ENCODE measurements at regions not wholly inside any gene's neighbourhood (a gene's known extent, or its start where the extent isn't known, plus 50 kb on each side); places are given as distances from the start of the nearest gene placed in this dataset.

DNA sequence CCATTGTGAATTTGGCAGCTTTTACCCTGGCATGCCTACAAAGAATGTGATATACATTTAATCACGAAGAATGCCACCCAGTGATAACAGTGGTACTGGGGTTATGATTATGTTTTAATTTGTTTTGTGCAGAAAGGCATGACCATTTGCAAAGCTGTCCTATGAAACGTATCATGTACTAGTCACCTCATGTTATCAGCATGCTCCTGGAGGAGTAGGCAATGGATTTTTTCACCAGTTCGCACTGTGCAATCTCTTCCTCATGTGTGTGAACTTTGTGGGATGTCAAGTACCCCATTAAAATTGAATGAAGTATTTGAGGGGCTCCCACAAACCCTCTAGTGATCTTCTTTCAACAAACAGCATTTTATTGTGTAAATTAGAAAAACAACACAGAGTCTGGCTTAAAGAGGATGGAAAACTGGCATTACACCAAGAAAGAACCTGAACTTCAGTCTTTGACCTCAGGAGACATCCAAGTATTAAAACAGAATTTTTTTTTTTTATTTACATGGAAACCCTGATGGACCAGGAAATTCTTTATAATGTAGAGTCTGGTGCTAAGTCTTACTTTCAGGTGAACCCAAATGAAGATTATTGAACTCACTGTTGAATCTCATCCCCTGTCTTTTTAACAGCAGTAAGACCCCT is 200.6 kb upstream of the PGRMC2 start:
- Histone ChIP-seq H3K27ac (replicated peaks) (no peak overlapping the region), H3K27me3 (ENCODE audit: insufficient read depth, poor library complexity, severe bottlenecking) (no peaks in the 10 kb centered on the region), H3K4me3 (replicated peaks; ENCODE audit: insufficient read depth, low read length) (no peak overlapping the region)
- TF ChIP-seq, protein P1, sequence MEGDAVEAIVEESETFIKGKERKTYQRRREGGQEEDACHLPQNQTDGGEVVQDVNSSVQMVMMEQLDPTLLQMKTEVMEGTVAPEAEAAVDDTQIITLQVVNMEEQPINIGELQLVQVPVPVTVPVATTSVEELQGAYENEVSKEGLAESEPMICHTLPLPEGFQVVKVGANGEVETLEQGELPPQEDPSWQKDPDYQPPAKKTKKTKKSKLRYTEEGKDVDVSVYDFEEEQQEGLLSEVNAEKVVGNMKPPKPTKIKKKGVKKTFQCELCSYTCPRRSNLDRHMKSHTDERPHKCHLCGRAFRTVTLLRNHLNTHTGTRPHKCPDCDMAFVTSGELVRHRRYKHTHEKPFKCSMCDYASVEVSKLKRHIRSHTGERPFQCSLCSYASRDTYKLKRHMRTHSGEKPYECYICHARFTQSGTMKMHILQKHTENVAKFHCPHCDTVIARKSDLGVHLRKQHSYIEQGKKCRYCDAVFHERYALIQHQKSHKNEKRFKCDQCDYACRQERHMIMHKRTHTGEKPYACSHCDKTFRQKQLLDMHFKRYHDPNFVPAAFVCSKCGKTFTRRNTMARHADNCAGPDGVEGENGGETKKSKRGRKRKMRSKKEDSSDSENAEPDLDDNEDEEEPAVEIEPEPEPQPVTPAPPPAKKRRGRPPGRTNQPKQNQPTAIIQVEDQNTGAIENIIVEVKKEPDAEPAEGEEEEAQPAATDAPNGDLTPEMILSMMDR (IDR thresholded peaks at IDR 0.05; ENCODE audit: insufficient read depth, low read length), result no peak
- TF ChIP-seq SPI1 (IDR thresholded peaks at IDR 0.05; ENCODE audit: borderline replicate concordance, low read depth), result no peak
- TF ChIP-seq, protein P2, sequence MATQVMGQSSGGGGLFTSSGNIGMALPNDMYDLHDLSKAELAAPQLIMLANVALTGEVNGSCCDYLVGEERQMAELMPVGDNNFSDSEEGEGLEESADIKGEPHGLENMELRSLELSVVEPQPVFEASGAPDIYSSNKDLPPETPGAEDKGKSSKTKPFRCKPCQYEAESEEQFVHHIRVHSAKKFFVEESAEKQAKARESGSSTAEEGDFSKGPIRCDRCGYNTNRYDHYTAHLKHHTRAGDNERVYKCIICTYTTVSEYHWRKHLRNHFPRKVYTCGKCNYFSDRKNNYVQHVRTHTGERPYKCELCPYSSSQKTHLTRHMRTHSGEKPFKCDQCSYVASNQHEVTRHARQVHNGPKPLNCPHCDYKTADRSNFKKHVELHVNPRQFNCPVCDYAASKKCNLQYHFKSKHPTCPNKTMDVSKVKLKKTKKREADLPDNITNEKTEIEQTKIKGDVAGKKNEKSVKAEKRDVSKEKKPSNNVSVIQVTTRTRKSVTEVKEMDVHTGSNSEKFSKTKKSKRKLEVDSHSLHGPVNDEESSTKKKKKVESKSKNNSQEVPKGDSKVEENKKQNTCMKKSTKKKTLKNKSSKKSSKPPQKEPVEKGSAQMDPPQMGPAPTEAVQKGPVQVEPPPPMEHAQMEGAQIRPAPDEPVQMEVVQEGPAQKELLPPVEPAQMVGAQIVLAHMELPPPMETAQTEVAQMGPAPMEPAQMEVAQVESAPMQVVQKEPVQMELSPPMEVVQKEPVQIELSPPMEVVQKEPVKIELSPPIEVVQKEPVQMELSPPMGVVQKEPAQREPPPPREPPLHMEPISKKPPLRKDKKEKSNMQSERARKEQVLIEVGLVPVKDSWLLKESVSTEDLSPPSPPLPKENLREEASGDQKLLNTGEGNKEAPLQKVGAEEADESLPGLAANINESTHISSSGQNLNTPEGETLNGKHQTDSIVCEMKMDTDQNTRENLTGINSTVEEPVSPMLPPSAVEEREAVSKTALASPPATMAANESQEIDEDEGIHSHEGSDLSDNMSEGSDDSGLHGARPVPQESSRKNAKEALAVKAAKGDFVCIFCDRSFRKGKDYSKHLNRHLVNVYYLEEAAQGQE (IDR thresholded peaks at IDR 0.05; ENCODE audit: insufficient replicate concordance, low read depth), result no peak
- TF ChIP-seq GABPA (IDR thresholded peaks at IDR 0.05; ENCODE audit: low read depth), result no peak
- TF ChIP-seq POLR2AphosphoS5 (IDR thresholded peaks at IDR 0.05; ENCODE audit: low read depth), result no peak
- DNase-seq (ENCODE audit: low read depth in 1 of 2, low spot score in 1 of 2), result no peak

DNA sequence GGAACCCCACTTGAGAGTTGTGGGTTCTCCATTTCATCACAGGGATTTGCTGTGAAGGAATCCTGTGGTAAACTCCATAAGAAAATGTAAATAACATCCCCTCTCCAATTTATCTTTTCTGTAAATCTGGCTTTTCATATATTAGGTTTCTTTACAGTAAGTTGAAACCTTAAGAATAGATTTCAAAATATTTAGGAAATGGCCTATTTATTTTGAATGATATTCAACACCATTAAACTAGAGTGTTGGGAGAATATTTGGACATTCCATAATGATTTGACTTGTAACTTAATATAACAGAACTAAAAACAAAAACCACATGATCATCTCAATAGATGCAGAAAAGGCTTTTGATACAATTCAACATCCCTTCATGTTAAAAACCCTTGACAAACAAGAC is 197.3 kb upstream of the PGRMC2 start:
- no peak overlapping the region for H3K27ac ChIP-seq (replicated peaks)
- no peak for TF ChIP-seq SPI1 (IDR thresholded peaks at IDR 0.05; ENCODE audit: borderline replicate concordance, low read depth)
- no peak for TF ChIP-seq POLR2AphosphoS5 (IDR thresholded peaks at IDR 0.05; ENCODE audit: low read depth)
- TF ChIP-seq, protein P2 (IDR thresholded peaks at IDR 0.05; ENCODE audit: insufficient replicate concordance, low read depth), result no peak
- TF ChIP-seq, protein P1 (IDR thresholded peaks at IDR 0.05; ENCODE audit: insufficient read depth, low read length), result no peak
- H3K4me3 ChIP-seq (replicated peaks; ENCODE audit: insufficient read depth, low read length), result no peak overlapping the region
- DNase-seq (ENCODE audit: low read depth in 1 of 2, low spot score in 1 of 2), result no peak
- H3K27me3 ChIP-seq (ENCODE audit: insufficient read depth, poor library complexity, severe bottlenecking), result no peaks in the 10 kb centered on the region

DNA sequence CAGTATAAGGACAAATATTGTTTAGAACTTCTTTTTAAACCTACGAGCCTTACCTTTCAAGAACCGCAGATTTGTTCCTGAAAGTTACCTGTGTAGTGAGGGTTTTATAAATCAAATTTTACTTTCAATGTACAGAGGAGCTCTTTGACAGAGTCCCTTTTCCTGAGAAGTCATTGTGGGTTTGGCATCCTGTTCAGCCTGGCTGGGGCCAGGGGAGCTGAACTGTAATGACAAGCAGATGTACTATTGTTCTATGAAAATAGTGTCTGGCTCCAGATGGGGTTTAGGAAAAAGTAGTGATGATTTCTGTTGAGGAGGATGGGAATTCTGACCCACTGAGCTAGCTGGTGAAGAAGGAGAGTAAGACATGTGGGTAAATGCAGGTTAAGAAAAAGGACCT is 196.2 kb upstream of the PGRMC2 start:
- no peak for DNase-seq (ENCODE audit: low read depth in 1 of 2, low spot score in 1 of 2)
- Histone ChIP-seq H3K27ac (replicated peaks) (no peak overlapping the region), H3K27me3 (ENCODE audit: insufficient read depth, poor library complexity, severe bottlenecking) (no peaks in the 10 kb centered on the region)

More for the DNA sequence above, 196.2 kb upstream of the PGRMC2 start:
- H3K4me3 ChIP-seq (replicated peaks; ENCODE audit: insufficient read depth, low read length), result no peak overlapping the region
- no peak for TF ChIP-seq GABPA (IDR thresholded peaks at IDR 0.05; ENCODE audit: low read depth)
- TF ChIP-seq POLR2AphosphoS5 (IDR thresholded peaks at IDR 0.05; ENCODE audit: low read depth), result no peak
- TF ChIP-seq SPI1 (IDR thresholded peaks at IDR 0.05; ENCODE audit: borderline replicate concordance, low read depth), result no peak
- TF ChIP-seq, protein P1 (IDR thresholded peaks at IDR 0.05; ENCODE audit: insufficient read depth, low read length), result no peak
- TF ChIP-seq, protein P2 (IDR thresholded peaks at IDR 0.05; ENCODE audit: insufficient replicate concordance, low read depth), result no peak
